WTC11 (cell line): ENCODE measurements at regions not wholly inside any gene's neighbourhood (a gene's known extent, or its start where the extent isn't known, plus 50 kb on each side); places are given as distances from the start of the nearest gene placed in this dataset.

Experiments
- ATAC-seq: fragments of 200-7000 bp; cut with Tn5 transposase; 2 replicates; pipeline ENCODE4 v1.10.0; 2021; ENCODE audit warnings: mild to moderate bottlenecking, moderate library complexity
- CTCF ChIA-PET: fragments of 300-600 bp; sonication (Branson Sonifier 250); formaldehyde crosslinking; loops from one replicate; lab custom pipeline; 2021; ENCODE audit warnings: antibody characterized with exemption; lab: Charles Lee
- POLR2A ChIA-PET: fragments of 350-600 bp; sonication (Branson Sonifier 250); formaldehyde crosslinking; loops from one replicate; lab custom pipeline; 2021; ENCODE audit warnings: antibody characterized with exemption; lab: Charles Lee
- DNase-seq: peaks from one replicate; pipeline ENCODE4 v3.0.0; 2021; ENCODE audit warnings: low spot score
- H3K27ac Mint-ChIP-seq: 2 replicates; pipeline ENCODE4 v1.8.0; 2021; ENCODE audit warnings: mixed read lengths
- H3K27me3 Mint-ChIP-seq: 2 replicates; pipeline ENCODE4 v1.8.0; 2021; ENCODE audit warnings: low read depth, mild to moderate bottlenecking, moderate library complexity, mixed read lengths
- H3K36me3 Mint-ChIP-seq: 2 replicates; pipeline ENCODE4 v1.8.0; 2021; ENCODE audit warnings: mixed read lengths
- H3K4me1 Mint-ChIP-seq: 2 replicates; pipeline ENCODE4 v1.8.0; 2022; ENCODE audit warnings: mixed read lengths
- H3K4me3 Mint-ChIP-seq: 2 replicates; pipeline ENCODE4 v1.8.0; 2021; ENCODE audit warnings: mild to moderate bottlenecking, moderate library complexity, mixed read lengths
- H3K9me3 Mint-ChIP-seq: 2 replicates; pipeline ENCODE4 v1.8.0; 2021; ENCODE audit warnings: mixed read lengths
- CBFB ChIP-seq: sonication (generic); formaldehyde crosslinking; IDR thresholded peaks from 2 replicates; pipeline ENCODE4 v1.8.1; 2022; ENCODE audit warnings: mild to moderate bottlenecking, low read depth, missing genetic modification reagents
- FOXJ3 ChIP-seq: sonication (generic); formaldehyde crosslinking; IDR thresholded peaks from 2 replicates; pipeline ENCODE4 v1.9.0; 2021; ENCODE audit warnings: missing genetic modification reagents, mild to moderate bottlenecking, borderline replicate concordance
- FOXP1 ChIP-seq: sonication (generic); formaldehyde crosslinking; IDR thresholded peaks from 2 replicates; pipeline ENCODE4 v1.8.0; 2022; ENCODE audit warnings: missing genetic modification reagents, mild to moderate bottlenecking, moderate library complexity, borderline replicate concordance
- HMGA2 ChIP-seq: fragments of 250-450 bp; sonication (Bioruptor Pico); IDR thresholded peaks from 2 replicates; pipeline ENCODE4 v1.4.0; 2021; ENCODE audit warnings: mild to moderate bottlenecking, moderate library complexity
- KAT7 ChIP-seq: sonication (generic); formaldehyde crosslinking; IDR thresholded peaks from 2 replicates; pipeline ENCODE4 v1.8.1; 2023; ENCODE audit warnings: missing genetic modification reagents, mild to moderate bottlenecking, borderline replicate concordance
- NFE2L1 ChIP-seq: sonication (generic); formaldehyde crosslinking; IDR thresholded peaks from 2 replicates; pipeline ENCODE4 v1.8.1; 2023; ENCODE audit warnings: missing genetic modification reagents
- NR2C2 ChIP-seq: sonication (generic); formaldehyde crosslinking; IDR thresholded peaks from 2 replicates; pipeline ENCODE4 v1.8.0; 2022; ENCODE audit warnings: mild to moderate bottlenecking, missing genetic modification reagents
- RORB ChIP-seq: fragments of 250-450 bp; sonication (Bioruptor Pico); IDR thresholded peaks from 2 replicates; pipeline ENCODE4 v1.9.0; 2021; ENCODE audit warnings: mild to moderate bottlenecking
- TCF7 ChIP-seq: sonication (generic); formaldehyde crosslinking; IDR thresholded peaks from 2 replicates; pipeline ENCODE4 v1.8.0; 2022; ENCODE audit warnings: mild to moderate bottlenecking, low read depth, missing genetic modification reagents, moderate library complexity
- TEAD4 ChIP-seq: sonication (generic); formaldehyde crosslinking; IDR thresholded peaks from 2 replicates; pipeline ENCODE4 v1.8.0; 2022; ENCODE audit warnings: mild to moderate bottlenecking, missing genetic modification reagents
- ZNF219 ChIP-seq: sonication (generic); formaldehyde crosslinking; IDR thresholded peaks from 2 replicates; pipeline ENCODE4 v1.8.0; 2023; ENCODE audit warnings: missing genetic modification reagents, mild to moderate bottlenecking, borderline replicate concordance
- ZNF232 ChIP-seq: sonication (generic); formaldehyde crosslinking; IDR thresholded peaks from 2 replicates; pipeline ENCODE4 v1.8.0; 2022; ENCODE audit warnings: mild to moderate bottlenecking, missing genetic modification reagents
- ZNF317 ChIP-seq: sonication (generic); formaldehyde crosslinking; IDR thresholded peaks from 2 replicates; pipeline ENCODE4 v1.8.1; 2023; ENCODE audit warnings: low read depth, mild to moderate bottlenecking, moderate library complexity, missing genetic modification reagents, borderline replicate concordance
- TF ChIP-seq, protein P1 (sequence below): sonication (generic); formaldehyde crosslinking; conservative IDR thresholded peaks from 2 replicates; pipeline ENCODE4 v1.8.1; 2023; ENCODE audit warnings: mild to moderate bottlenecking, low read depth, missing genetic modification reagents, moderate library complexity
- TF ChIP-seq, protein P2 (sequence below): sonication (generic); formaldehyde crosslinking; IDR thresholded peaks from 2 replicates; pipeline ENCODE4 v1.8.1; 2023; ENCODE audit warnings: mild to moderate bottlenecking, missing genetic modification reagents, borderline replicate concordance
- TF ChIP-seq, protein P3 (sequence below): fragments of 250-450 bp; sonication (Bioruptor Pico); IDR thresholded peaks from 2 replicates; pipeline ENCODE4 v1.9.0; 2021; ENCODE audit warnings: moderate library complexity, mild to moderate bottlenecking, inconsistent platforms, borderline replicate concordance
- TF ChIP-seq, protein P4 (sequence below): sonication (generic); formaldehyde crosslinking; IDR thresholded peaks from 2 replicates; pipeline ENCODE4 v1.8.0; 2022; ENCODE audit warnings: mild to moderate bottlenecking, missing genetic modification reagents
- TF ChIP-seq, protein P5 (sequence below): fragments of 200-600 bp; IDR thresholded peaks from 2 replicates; pipeline ENCODE4 v1.8.0; 2022; ENCODE audit warnings: antibody characterized with exemption

DNA sequence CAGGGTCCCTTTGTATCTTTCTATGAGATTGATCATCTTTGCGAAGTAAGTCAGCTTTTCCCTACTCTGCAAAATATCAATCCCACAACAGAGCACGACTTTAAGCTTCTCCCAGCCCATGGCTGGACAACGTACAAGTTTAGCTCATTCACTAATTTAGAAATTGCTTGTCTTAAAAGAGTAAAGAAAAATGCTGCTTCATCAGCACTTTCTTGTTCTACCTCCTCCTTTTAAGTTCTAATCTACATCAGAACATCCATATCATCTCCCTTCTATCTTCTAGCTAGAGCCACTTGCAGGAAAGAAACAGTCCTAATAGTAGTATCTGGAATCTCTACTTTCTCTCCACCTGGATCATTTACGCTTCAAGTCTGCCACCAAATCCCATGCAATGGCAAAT lies 441.2 kb upstream of the ESRRG start:
- H3K4me3 Mint-ChIP-seq: no peak overlapping the region
- DNase-seq: no peak
- TF ChIP-seq FOXP1 (CRISPR knock-in tag) (no peak), TCF7 (CRISPR knock-in tag) (no peak), ZNF317 (CRISPR knock-in tag) (no peak), CBFB (CRISPR knock-in tag) (no peak), NFE2L1 (CRISPR knock-in tag) (no peak), NR2C2 (CRISPR knock-in tag) (no peak), ZNF219 (CRISPR knock-in tag) (no peak), FOXJ3 (no peak), KAT7 (CRISPR knock-in tag) (no peak), TEAD4 (CRISPR knock-in tag) (no peak), ZNF232 (CRISPR knock-in tag) (no peak), HMGA2 (CRISPR knock-in tag) (no peak), RORB (CRISPR knock-in tag) (no peak)
- TF ChIP-seq, protein P1, sequence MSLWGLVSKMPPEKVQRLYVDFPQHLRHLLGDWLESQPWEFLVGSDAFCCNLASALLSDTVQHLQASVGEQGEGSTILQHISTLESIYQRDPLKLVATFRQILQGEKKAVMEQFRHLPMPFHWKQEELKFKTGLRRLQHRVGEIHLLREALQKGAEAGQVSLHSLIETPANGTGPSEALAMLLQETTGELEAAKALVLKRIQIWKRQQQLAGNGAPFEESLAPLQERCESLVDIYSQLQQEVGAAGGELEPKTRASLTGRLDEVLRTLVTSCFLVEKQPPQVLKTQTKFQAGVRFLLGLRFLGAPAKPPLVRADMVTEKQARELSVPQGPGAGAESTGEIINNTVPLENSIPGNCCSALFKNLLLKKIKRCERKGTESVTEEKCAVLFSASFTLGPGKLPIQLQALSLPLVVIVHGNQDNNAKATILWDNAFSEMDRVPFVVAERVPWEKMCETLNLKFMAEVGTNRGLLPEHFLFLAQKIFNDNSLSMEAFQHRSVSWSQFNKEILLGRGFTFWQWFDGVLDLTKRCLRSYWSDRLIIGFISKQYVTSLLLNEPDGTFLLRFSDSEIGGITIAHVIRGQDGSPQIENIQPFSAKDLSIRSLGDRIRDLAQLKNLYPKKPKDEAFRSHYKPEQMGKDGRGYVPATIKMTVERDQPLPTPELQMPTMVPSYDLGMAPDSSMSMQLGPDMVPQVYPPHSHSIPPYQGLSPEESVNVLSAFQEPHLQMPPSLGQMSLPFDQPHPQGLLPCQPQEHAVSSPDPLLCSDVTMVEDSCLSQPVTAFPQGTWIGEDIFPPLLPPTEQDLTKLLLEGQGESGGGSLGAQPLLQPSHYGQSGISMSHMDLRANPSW (CRISPR knock-in tag): no peak
- TF ChIP-seq, protein P2, sequence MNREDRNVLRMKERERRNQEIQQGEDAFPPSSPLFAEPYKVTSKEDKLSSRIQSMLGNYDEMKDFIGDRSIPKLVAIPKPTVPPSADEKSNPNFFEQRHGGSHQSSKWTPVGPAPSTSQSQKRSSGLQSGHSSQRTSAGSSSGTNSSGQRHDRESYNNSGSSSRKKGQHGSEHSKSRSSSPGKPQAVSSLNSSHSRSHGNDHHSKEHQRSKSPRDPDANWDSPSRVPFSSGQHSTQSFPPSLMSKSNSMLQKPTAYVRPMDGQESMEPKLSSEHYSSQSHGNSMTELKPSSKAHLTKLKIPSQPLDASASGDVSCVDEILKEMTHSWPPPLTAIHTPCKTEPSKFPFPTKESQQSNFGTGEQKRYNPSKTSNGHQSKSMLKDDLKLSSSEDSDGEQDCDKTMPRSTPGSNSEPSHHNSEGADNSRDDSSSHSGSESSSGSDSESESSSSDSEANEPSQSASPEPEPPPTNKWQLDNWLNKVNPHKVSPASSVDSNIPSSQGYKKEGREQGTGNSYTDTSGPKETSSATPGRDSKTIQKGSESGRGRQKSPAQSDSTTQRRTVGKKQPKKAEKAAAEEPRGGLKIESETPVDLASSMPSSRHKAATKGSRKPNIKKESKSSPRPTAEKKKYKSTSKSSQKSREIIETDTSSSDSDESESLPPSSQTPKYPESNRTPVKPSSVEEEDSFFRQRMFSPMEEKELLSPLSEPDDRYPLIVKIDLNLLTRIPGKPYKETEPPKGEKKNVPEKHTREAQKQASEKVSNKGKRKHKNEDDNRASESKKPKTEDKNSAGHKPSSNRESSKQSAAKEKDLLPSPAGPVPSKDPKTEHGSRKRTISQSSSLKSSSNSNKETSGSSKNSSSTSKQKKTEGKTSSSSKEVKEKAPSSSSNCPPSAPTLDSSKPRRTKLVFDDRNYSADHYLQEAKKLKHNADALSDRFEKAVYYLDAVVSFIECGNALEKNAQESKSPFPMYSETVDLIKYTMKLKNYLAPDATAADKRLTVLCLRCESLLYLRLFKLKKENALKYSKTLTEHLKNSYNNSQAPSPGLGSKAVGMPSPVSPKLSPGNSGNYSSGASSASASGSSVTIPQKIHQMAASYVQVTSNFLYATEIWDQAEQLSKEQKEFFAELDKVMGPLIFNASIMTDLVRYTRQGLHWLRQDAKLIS (CRISPR knock-in tag): no peak
- TF ChIP-seq, protein P3, sequence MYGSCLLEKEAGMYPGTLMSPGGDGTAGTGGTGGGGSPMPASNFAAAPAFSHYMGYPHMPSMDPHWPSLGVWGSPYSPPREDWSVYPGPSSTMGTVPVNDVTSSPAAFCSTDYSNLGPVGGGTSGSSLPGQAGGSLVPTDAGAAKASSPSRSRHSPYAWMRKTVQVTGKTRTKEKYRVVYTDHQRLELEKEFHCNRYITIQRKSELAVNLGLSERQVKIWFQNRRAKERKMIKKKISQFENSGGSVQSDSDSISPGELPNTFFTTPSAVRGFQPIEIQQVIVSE (CRISPR knock-in tag): no peak
- TF ChIP-seq, protein P4, sequence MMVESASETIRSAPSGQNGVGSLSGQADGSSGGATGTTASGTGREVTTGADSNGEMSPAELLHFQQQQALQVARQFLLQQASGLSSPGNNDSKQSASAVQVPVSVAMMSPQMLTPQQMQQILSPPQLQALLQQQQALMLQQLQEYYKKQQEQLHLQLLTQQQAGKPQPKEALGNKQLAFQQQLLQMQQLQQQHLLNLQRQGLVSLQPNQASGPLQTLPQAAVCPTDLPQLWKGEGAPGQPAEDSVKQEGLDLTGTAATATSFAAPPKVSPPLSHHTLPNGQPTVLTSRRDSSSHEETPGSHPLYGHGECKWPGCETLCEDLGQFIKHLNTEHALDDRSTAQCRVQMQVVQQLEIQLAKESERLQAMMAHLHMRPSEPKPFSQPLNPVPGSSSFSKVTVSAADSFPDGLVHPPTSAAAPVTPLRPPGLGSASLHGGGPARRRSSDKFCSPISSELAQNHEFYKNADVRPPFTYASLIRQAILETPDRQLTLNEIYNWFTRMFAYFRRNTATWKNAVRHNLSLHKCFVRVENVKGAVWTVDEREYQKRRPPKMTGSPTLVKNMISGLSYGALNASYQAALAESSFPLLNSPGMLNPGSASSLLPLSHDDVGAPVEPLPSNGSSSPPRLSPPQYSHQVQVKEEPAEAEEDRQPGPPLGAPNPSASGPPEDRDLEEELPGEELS (CRISPR knock-in tag): no peak
- TF ChIP-seq, protein P5, sequence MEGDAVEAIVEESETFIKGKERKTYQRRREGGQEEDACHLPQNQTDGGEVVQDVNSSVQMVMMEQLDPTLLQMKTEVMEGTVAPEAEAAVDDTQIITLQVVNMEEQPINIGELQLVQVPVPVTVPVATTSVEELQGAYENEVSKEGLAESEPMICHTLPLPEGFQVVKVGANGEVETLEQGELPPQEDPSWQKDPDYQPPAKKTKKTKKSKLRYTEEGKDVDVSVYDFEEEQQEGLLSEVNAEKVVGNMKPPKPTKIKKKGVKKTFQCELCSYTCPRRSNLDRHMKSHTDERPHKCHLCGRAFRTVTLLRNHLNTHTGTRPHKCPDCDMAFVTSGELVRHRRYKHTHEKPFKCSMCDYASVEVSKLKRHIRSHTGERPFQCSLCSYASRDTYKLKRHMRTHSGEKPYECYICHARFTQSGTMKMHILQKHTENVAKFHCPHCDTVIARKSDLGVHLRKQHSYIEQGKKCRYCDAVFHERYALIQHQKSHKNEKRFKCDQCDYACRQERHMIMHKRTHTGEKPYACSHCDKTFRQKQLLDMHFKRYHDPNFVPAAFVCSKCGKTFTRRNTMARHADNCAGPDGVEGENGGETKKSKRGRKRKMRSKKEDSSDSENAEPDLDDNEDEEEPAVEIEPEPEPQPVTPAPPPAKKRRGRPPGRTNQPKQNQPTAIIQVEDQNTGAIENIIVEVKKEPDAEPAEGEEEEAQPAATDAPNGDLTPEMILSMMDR: no peak
- TF ChIP-seq, all 79 proteins: peak for 0
- Mint-ChIP-seq H3K36me3 (no peaks in the 10 kb centered on the region), H3K4me1 (no peaks in the 10 kb centered on the region), H3K9me3 (peaks cover 3% of the 10 kb centered on the region), H3K27me3 (no peaks in the 10 kb centered on the region), H3K27ac (no peak overlapping the region)
- POLR2A ChIA-PET: no interaction called here
- ATAC-seq: no peak
- CTCF ChIA-PET: no interaction called here
